Osteoblast (primary cell): ENCODE measurements at regions not wholly inside any gene's neighbourhood (a gene's known extent, or its start where the extent isn't known, plus 50 kb on each side); places are given as distances from the start of the nearest gene placed in this dataset.

Experiments used
- DNase-seq: peaks from one replicate; pipeline ENCODE4 v3.0.0; 2011; ENCODE audit warnings: low spot score, mixed read lengths; ENCODE audit not compliant: insufficient read length; ENCODE audit errors: missing footprints
- H2AFZ ChIP-seq: 2 replicates; pipeline ENCODE4 v1.6.0; 2011; ENCODE audit warnings: mild to moderate bottlenecking, low read length
- H3K27ac ChIP-seq: 2 replicates; pipeline ENCODE4 v1.5.1; 2011; ENCODE audit warnings: mild to moderate bottlenecking, low read depth, low read length, moderate library complexity
- H3K27me3 ChIP-seq: 2 replicates; pipeline ENCODE4 v1.6.0; 2012; ENCODE audit warnings: mild to moderate bottlenecking, control low read depth, inconsistent platforms, low read length, moderate library complexity; ENCODE audit not compliant: insufficient read depth
- H3K36me3 ChIP-seq: 2 replicates; pipeline ENCODE4 v1.5.1; 2011; ENCODE audit warnings: mild to moderate bottlenecking, low read length, control low read depth, moderate library complexity; ENCODE audit not compliant: insufficient read depth
- H3K4me1 ChIP-seq: 2 replicates; pipeline ENCODE4 v1.5.1; 2011; ENCODE audit warnings: mild to moderate bottlenecking, low read length, control low read depth, moderate library complexity; ENCODE audit not compliant: insufficient read depth
- H3K4me2 ChIP-seq: 2 replicates; pipeline ENCODE4 v1.6.0; 2011; ENCODE audit warnings: mild to moderate bottlenecking, low read length; ENCODE audit not compliant: insufficient read depth
- H3K4me3 ChIP-seq: fragments of 200-600 bp; sonication (generic); 3 replicates; pipeline ENCODE4 v1.5.1; 2012; ENCODE audit warnings: mild to moderate bottlenecking, low read length, inconsistent platforms; ENCODE audit not compliant: insufficient read depth
- H3K79me2 ChIP-seq: 2 replicates; pipeline ENCODE4 v1.6.0; 2012; ENCODE audit warnings: mild to moderate bottlenecking, low read length, control low read depth, inconsistent platforms; ENCODE audit not compliant: insufficient read depth
- H3K9me3 ChIP-seq: 2 replicates; pipeline ENCODE4 v1.5.1; 2011; ENCODE audit warnings: low read depth, low read length, control low read depth
- H4K20me1 ChIP-seq: 2 replicates; pipeline ENCODE4 v1.6.0; 2012; ENCODE audit warnings: mild to moderate bottlenecking, low read length, control low read depth; ENCODE audit not compliant: insufficient read depth
- TF ChIP-seq, protein P1 (sequence below): IDR thresholded peaks from 2 replicates; pipeline ENCODE4 v1.5.1; 2011; ENCODE audit warnings: mild to moderate bottlenecking, low read depth, low read length, moderate library complexity; ENCODE audit errors: extremely low read depth

DNA sequence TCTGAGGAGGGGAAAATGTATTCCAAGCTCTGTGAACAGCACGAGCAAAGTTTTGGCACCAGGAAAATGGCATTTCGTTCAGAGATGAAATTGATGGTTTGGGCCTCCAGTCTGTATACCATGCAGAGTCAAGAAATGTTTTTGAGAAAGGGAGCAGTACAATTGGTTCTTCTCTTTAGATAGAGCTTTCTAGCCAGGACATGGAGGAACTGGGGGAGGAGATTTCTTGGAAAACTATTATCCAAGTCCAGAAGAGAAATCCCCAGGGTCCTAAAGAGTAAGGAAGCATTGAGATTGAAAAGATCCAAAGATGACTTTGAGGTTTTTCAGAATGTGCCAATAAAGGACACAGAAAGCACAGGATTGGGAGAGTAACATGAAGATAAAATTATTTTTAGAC is 432.4 kb downstream of the TNS1 start:
- TF ChIP-seq, protein P1, sequence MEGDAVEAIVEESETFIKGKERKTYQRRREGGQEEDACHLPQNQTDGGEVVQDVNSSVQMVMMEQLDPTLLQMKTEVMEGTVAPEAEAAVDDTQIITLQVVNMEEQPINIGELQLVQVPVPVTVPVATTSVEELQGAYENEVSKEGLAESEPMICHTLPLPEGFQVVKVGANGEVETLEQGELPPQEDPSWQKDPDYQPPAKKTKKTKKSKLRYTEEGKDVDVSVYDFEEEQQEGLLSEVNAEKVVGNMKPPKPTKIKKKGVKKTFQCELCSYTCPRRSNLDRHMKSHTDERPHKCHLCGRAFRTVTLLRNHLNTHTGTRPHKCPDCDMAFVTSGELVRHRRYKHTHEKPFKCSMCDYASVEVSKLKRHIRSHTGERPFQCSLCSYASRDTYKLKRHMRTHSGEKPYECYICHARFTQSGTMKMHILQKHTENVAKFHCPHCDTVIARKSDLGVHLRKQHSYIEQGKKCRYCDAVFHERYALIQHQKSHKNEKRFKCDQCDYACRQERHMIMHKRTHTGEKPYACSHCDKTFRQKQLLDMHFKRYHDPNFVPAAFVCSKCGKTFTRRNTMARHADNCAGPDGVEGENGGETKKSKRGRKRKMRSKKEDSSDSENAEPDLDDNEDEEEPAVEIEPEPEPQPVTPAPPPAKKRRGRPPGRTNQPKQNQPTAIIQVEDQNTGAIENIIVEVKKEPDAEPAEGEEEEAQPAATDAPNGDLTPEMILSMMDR, result no peak

DNA sequence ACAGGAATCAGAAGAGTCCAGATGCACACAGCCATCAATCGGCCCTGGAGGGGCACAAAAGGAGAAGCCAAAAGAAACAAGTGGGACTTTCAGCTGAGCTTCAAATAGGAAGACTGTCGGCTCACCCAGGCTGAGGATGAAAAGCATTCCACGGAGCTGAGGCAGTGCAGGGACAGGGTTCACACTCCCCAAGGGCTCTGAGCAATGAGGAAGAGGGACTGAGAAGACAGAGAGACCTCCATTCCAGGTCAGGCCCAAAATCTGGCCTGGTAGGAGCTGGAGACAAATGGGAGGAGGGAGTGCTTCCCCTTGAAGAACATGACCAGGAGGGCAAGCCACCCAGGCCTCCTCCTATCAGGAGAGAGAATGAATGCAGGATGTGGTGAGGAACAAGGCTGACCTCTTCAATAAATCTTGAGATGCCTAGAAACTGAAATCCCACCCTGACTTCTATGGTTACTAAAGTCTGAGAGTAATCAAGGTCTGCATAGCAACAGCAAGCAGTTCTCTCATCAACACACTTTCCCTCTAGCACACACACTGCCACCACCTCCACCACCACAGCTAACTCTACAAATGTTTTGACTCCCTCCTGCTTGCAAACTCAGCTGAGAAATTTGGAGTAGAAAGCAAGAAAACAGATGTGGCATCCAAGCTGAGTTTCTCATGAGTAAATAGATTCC is 434.4 kb downstream of the TNS1 start:
- Histone ChIP-seq H3K36me3 (no peaks in the 10 kb centered on the region), H3K27me3 (peaks cover 3% of the 10 kb centered on the region), H3K4me2 (no peak overlapping the region), H2AFZ (no peak overlapping the region), H3K4me3 (no peak overlapping the region), H3K27ac (no peak overlapping the region), H4K20me1 (no peaks in the 10 kb centered on the region), H3K4me1 (no peaks in the 10 kb centered on the region), H3K9me3 (no peaks in the 10 kb centered on the region), H3K79me2 (no peaks in the 10 kb centered on the region)
- TF ChIP-seq, protein P1, result no peak
- DNase-seq, result peak; percentile 2

More for the DNA sequence above, 432.4 kb downstream of the TNS1 start:
- DNase-seq, result no peak
- Histone ChIP-seq H3K4me3 (no peak overlapping the region), H3K4me2 (no peak overlapping the region), H3K4me1 (no peaks in the 10 kb centered on the region), H4K20me1 (no peaks in the 10 kb centered on the region), H3K27ac (no peak overlapping the region), H3K79me2 (no peaks in the 10 kb centered on the region), H3K36me3 (no peaks in the 10 kb centered on the region), H3K9me3 (no peaks in the 10 kb centered on the region), H2AFZ (no peak overlapping the region), H3K27me3 (no peaks in the 10 kb centered on the region)

GRCh38 chr2:217563565-217563964 is 439.2 kb downstream of the TNS1 start:
- no peak overlapping the region for H3K4me3 ChIP-seq

GRCh38 chr2:217562871-217563480 is 439.8 kb downstream of the TNS1 start:
- no peak for DNase-seq
- Histone ChIP-seq H3K27ac (no peak overlapping the region), H3K4me3 (no peak overlapping the region), H3K36me3 (no peaks in the 10 kb centered on the region), H4K20me1 (no peaks in the 10 kb centered on the region), H3K4me1 (no peaks in the 10 kb centered on the region), H3K9me3 (peaks cover 2% of the 10 kb centered on the region), H3K79me2 (no peaks in the 10 kb centered on the region), H2AFZ (no peak overlapping the region), H3K27me3 (peaks cover 16% of the 10 kb centered on the region), H3K4me2 (no peak overlapping the region)
- TF ChIP-seq, protein P1, result no peak

More at GRCh38 chr2:217563565-217563964, 439.2 kb downstream of the TNS1 start:
- H3K79me2 ChIP-seq, result no peaks in the 10 kb centered on the region
- TF ChIP-seq, protein P1, result no peak
- no peak overlapping the region for H3K27ac ChIP-seq
- H3K4me2 ChIP-seq, result no peak overlapping the region
- no peaks in the 10 kb centered on the region for H3K4me1 ChIP-seq
- H2AFZ ChIP-seq, result no peak overlapping the region
- no peaks in the 10 kb centered on the region for H3K36me3 ChIP-seq
- no peaks in the 10 kb centered on the region for H4K20me1 ChIP-seq
- no peak for DNase-seq
- peaks cover 14% of the 10 kb centered on the region for H3K27me3 ChIP-seq
- peaks cover 2% of the 10 kb centered on the region for H3K9me3 ChIP-seq
